Trophoblast cell (in vitro differentiated cells and primary cell): ENCODE measurements at regions not wholly inside any gene's neighbourhood (a gene's known extent, or its start where the extent isn't known, plus 50 kb on each side); places are given as distances from the start of the nearest gene placed in this dataset.

ENCODE experiments used
- DNase-seq, 2 donors: peaks; one replicate each; pipeline ENCODE4 v3.0.0-alpha.2; 2016
- H2AFZ ChIP-seq: 2 replicates; pipeline ENCODE4 v1.6.1; 2013; ENCODE audit warnings: low read length, moderate library complexity, mild to moderate bottlenecking; ENCODE audit not compliant: insufficient read depth, poor library complexity
- H2AK5ac ChIP-seq: 2 replicates; pipeline ENCODE4 v1.6.1; 2013; ENCODE audit warnings: mild to moderate bottlenecking, low read length
- H2BK120ac ChIP-seq: 2 replicates; pipeline ENCODE4 v1.6.1; 2013; ENCODE audit warnings: low read length, mild to moderate bottlenecking, moderate library complexity; ENCODE audit not compliant: insufficient read depth, poor library complexity
- H2BK12ac ChIP-seq: 2 replicates; pipeline ENCODE4 v1.6.1; 2013; ENCODE audit warnings: mild to moderate bottlenecking, low read length, moderate library complexity
- H2BK5ac ChIP-seq: 2 replicates; pipeline ENCODE4 v1.6.1; 2013; ENCODE audit warnings: low read length, low read depth, moderate library complexity, mild to moderate bottlenecking; ENCODE audit not compliant: poor library complexity
- H3K14ac ChIP-seq: 2 replicates; pipeline ENCODE4 v1.6.1; 2013; ENCODE audit warnings: mild to moderate bottlenecking, low read length
- H3K18ac ChIP-seq: 2 replicates; pipeline ENCODE4 v1.6.1; 2013; ENCODE audit warnings: mild to moderate bottlenecking, low read length
- H3K23ac ChIP-seq: 2 replicates; pipeline ENCODE4 v1.6.1; 2013; ENCODE audit warnings: low read length
- H3K27ac ChIP-seq: 2 replicates; pipeline ENCODE4 v1.5.1; 2013; ENCODE audit warnings: low read depth, mild to moderate bottlenecking, inconsistent platforms, low read length, moderate library complexity
- H3K27me3 ChIP-seq: 2 replicates; pipeline ENCODE4 v1.6.1; 2013; ENCODE audit warnings: inconsistent platforms, mild to moderate bottlenecking, low read length, moderate library complexity; ENCODE audit not compliant: insufficient read depth
- H3K36me3 ChIP-seq, 2 experiments: 1 replicate in 1 of 2; 2 replicates in 1 of 2; pipeline ENCODE4 v1.6.1; 2013; ENCODE audit warnings: low read length in 2 of 2, mild to moderate bottlenecking in 2 of 2, moderate library complexity in 1 of 2; ENCODE audit not compliant: insufficient read depth in 2 of 2, control insufficient read depth in 1 of 2
- H3K4ac ChIP-seq: 2 replicates; pipeline ENCODE4 v1.6.1; 2013; ENCODE audit warnings: low read depth, mild to moderate bottlenecking, low read length, moderate library complexity
- H3K4me1 ChIP-seq, 2 experiments: 1 replicate in 1 of 2; 2 replicates in 1 of 2; pipeline ENCODE4 v1.6.1; 2013; ENCODE audit warnings: low read length in 2 of 2, mild to moderate bottlenecking in 2 of 2, moderate library complexity in 1 of 2; ENCODE audit not compliant: insufficient read depth in 2 of 2, control insufficient read depth in 1 of 2
- H3K4me2 ChIP-seq: 2 replicates; pipeline ENCODE4 v1.6.1; 2013; ENCODE audit warnings: inconsistent platforms, mild to moderate bottlenecking, low read length, moderate library complexity
- H3K4me3 ChIP-seq: 2 replicates; pipeline ENCODE4 v1.5.1; 2013; ENCODE audit warnings: mild to moderate bottlenecking, low read depth, low read length, inconsistent platforms
- H3K79me1 ChIP-seq: one replicate; pipeline ENCODE4 v1.6.1; 2013; ENCODE audit warnings: low read length
- H3K79me2 ChIP-seq: 2 replicates; pipeline ENCODE4 v1.6.1; 2013; ENCODE audit warnings: low read length, mild to moderate bottlenecking; ENCODE audit not compliant: control insufficient read depth, insufficient read depth, poor library complexity
- H3K9ac ChIP-seq: 2 replicates; pipeline ENCODE4 v1.6.1; 2013; ENCODE audit warnings: mild to moderate bottlenecking, low read length
- H3K9me3 ChIP-seq: 2 replicates; pipeline ENCODE4 v1.6.1; 2013; ENCODE audit warnings: low read depth, mild to moderate bottlenecking, control low read depth, inconsistent platforms, low read length; ENCODE audit not compliant: insufficient read depth
- H4K12ac ChIP-seq: 2 replicates; pipeline ENCODE4 v1.6.1; 2013; ENCODE audit warnings: low read depth, mild to moderate bottlenecking, low read length, moderate library complexity
- H4K8ac ChIP-seq: 2 replicates; pipeline ENCODE4 v1.6.1; 2013; ENCODE audit warnings: low read depth, mild to moderate bottlenecking, low read length, moderate library complexity
- H4K91ac ChIP-seq: one replicate; pipeline ENCODE4 v1.6.1; 2013; ENCODE audit warnings: low read depth, mild to moderate bottlenecking, low read length, moderate library complexity
- WGBS: extraction: QIAGEN DNeasy Blood & Tissue Kit; methylation state at CpG from one replicate; pipeline ENCODE4 v1.1.7; 2013; ENCODE audit warnings: missing lambda C conversion rate; ENCODE audit not compliant: insufficient read length, insufficient coverage; ENCODE audit errors: extremely low coverage; 5-methylcytosine and 5-hydroxymethylcytosine counted together

DNA sequence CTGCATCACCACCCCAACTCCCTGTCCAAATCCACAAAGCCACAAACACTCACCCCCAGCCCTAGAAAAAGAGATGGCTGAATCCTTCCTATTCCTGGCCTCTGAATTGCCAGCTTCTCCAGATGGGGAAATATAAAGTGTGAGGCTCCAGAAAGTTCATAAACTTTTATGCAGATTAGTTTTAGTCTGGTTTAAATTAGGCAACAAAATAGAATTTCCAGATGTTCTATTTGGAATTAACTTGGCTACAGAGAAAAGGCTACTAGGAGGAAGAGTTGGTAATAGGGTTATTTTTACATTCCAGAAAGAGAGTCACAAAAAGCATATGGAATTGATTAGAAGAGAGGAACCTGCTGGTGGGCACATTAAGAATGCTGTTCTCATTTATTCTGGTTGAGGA, 56.0 kb downstream of the EN1 start:
- Histone ChIP-seq H3K4ac (no peak overlapping the region), H2BK120ac (no peak overlapping the region), H3K9ac (no peak overlapping the region), H3K79me1 (no peaks in the 10 kb centered on the region), H4K12ac (no peak overlapping the region), H2AK5ac (no peak overlapping the region), H3K23ac (no peak overlapping the region), H3K18ac (no peak overlapping the region), H2BK5ac (no peak overlapping the region), H3K4me1 (no peaks in the 10 kb centered on the region), H4K8ac (no peak overlapping the region), H4K91ac (no peak overlapping the region), H2AFZ (no peak overlapping the region), H3K36me3 (no peaks in the 10 kb centered on the region), H3K27ac (no peak overlapping the region), H3K27me3 (no peaks in the 10 kb centered on the region), H2BK12ac (no peak overlapping the region), H3K14ac (no peak overlapping the region), H3K4me3 (no peak overlapping the region), H3K79me2 (no peaks in the 10 kb centered on the region), H3K9me3 (no peaks in the 10 kb centered on the region), H3K4me2 (no peak overlapping the region)
- no peak for DNase-seq

DNA sequence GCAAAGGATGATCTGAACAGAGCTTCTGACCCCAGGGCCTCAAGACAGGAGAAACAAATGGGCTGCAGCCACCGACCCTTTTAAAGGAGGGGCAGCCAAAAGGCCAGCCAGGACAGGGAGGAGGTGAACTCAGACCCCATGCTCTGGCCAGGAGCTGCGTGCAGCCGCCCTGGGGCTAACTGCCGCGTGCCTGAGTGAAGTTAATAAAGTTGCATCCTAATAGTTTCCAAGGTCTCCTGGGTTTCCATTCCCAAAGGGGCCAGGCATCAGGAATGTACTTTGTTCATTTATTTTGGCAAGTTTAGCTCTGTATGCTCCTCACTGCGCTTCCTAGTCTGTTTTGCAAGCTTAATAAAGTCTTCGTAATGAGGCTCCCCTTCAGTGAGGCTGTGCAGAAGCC, 60.7 kb downstream of the EN1 start:
- Histone ChIP-seq H3K79me1 (no peaks in the 10 kb centered on the region), H3K23ac (no peak overlapping the region), H3K9ac (no peak overlapping the region), H3K27ac (no peak overlapping the region), H3K18ac (no peak overlapping the region), H2BK12ac (no peak overlapping the region), H2BK5ac (no peak overlapping the region), H3K4me2 (no peak overlapping the region), H3K4me3 (no peak overlapping the region), H3K27me3 (no peaks in the 10 kb centered on the region), H3K79me2 (no peaks in the 10 kb centered on the region), H2AFZ (no peak overlapping the region), H2BK120ac (no peak overlapping the region), H4K8ac (no peak overlapping the region), H2AK5ac (no peak overlapping the region), H4K12ac (no peak overlapping the region), H3K4me1 (no peaks in the 10 kb centered on the region), H4K91ac (no peak overlapping the region), H3K4ac (no peak overlapping the region), H3K14ac (no peak overlapping the region), H3K36me3 (no peaks in the 10 kb centered on the region), H3K9me3 (no peaks in the 10 kb centered on the region)
- DNase-seq = no peak
- WGBS = no CpG with 5 or more reads among the region's 7 CpGs

DNA sequence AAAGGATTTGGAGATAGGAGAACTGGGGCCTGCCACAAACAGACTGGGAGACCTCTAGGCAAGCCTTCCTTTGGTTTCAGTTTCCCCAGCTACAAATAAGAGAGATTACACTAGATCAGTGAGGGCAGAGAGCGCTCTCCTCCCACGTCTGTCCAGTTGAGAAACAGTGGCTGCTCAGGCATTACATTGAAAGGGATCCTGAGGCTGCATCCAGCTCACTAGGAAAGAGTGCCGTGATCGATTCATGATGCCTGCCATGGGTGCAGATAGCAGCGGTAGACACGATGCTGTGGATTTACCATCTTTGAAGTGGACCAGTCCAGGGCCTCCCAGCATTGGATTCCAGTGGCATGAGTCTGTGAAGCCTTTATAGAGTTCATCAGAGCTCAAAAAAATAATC, 62.6 kb downstream of the EN1 start:
- H3K18ac ChIP-seq = no peak overlapping the region
- H3K4ac ChIP-seq = no peak overlapping the region
- no peaks in the 10 kb centered on the region for H3K27me3 ChIP-seq
- no peak overlapping the region for H4K12ac ChIP-seq
- H2AFZ ChIP-seq = no peak overlapping the region
- H2BK120ac ChIP-seq = no peak overlapping the region
- H3K4me3 ChIP-seq = no peak overlapping the region
- no peak overlapping the region for H2BK5ac ChIP-seq
- no peak overlapping the region for H3K4me2 ChIP-seq
- no peaks in the 10 kb centered on the region for H3K36me3 ChIP-seq
- no peak overlapping the region for H3K14ac ChIP-seq
- H4K8ac ChIP-seq = no peak overlapping the region
- DNase-seq = no peak
- H3K9ac ChIP-seq = no peak overlapping the region
- no peaks in the 10 kb centered on the region for H3K9me3 ChIP-seq
- no peak overlapping the region for H4K91ac ChIP-seq
- no peak overlapping the region for H3K27ac ChIP-seq
- H3K79me1 ChIP-seq = no peaks in the 10 kb centered on the region
- H3K4me1 ChIP-seq = no peaks in the 10 kb centered on the region
- WGBS = no CpG with 5 or more reads among the region's 6 CpGs
- H3K23ac ChIP-seq = no peak overlapping the region
- no peak overlapping the region for H2AK5ac ChIP-seq
- no peaks in the 10 kb centered on the region for H3K79me2 ChIP-seq
- no peak overlapping the region for H2BK12ac ChIP-seq

DNA sequence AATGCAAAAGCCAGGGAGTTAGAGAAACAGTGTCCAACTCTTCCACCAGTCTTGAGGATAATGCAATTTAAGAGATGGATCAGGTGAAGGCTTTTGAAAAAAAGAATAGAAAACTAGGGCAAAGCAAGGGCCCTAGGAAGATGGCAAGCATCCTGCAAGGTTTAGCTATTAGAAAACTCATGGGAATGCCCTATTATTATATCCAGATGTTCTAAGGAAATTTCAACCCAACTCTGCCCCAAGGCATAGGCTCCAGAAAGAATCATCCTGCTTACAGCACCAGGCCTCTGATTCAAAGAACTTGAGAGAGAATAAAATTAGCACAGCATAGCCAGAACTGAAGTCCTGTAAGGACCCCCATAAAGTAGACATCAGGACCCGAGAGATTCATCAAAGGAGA, 68.1 kb downstream of the EN1 start:
- Histone ChIP-seq H3K9ac (no peak overlapping the region), H2AFZ (no peak overlapping the region), H3K18ac (no peak overlapping the region), H3K79me2 (no peaks in the 10 kb centered on the region), H3K36me3 (no peaks in the 10 kb centered on the region), H3K4ac (no peak overlapping the region), H3K23ac (no peak overlapping the region), H4K12ac (no peak overlapping the region), H2BK120ac (no peak overlapping the region), H2BK12ac (no peak overlapping the region), H3K4me2 (no peak overlapping the region), H2AK5ac (no peak overlapping the region), H3K4me3 (no peak overlapping the region), H3K14ac (no peak overlapping the region), H3K27me3 (peaks cover 3% of the 10 kb centered on the region), H3K27ac (no peak overlapping the region), H3K79me1 (no peaks in the 10 kb centered on the region), H2BK5ac (no peak overlapping the region), H4K91ac (no peak overlapping the region), H3K4me1 (peaks cover 0 to 4% of the 10 kb centered on the region in 2 experiments), H3K9me3 (no peaks in the 10 kb centered on the region), H4K8ac (no peak overlapping the region)
- no CpG with 5 or more reads among the region's 1 CpG for WGBS
- no peak for DNase-seq
